A549 (cell line): ENCODE measurements at regions not wholly inside any gene's neighbourhood (a gene's known extent, or its start where the extent isn't known, plus 50 kb on each side); places are given as distances from the start of the nearest gene placed in this dataset.

Experiments used
- ATAC-seq, 2 experiments: fragments of 200-7000 bp in 1 of 2; fragments of >200 bp in 1 of 2; cut with Nextera tagmentation in 1 of 2; cut with Tn5 transposase in 1 of 2; 3 replicates each; pipeline versions ENCODE4 v1.8.0 to v1.9.1; 2018 to 2020; ENCODE audit warnings: mild to moderate bottlenecking in 1 of 2, moderate library complexity in 1 of 2
- CTCF ChIA-PET: fragments of 300-600 bp; sonication (Branson Sonifier 250); formaldehyde crosslinking; extraction: SDS; loops from one replicate; lab custom pipeline; 2021; ENCODE audit warnings: antibody characterized with exemption, inconsistent platforms; lab: Yijun Ruan, JAX
- POLR2A ChIA-PET: fragments of 350-600 bp; formaldehyde crosslinking; extraction: SDS; loops from one replicate; lab custom pipeline; 2021; ENCODE audit warnings: antibody characterized with exemption, inconsistent platforms; lab: Yijun Ruan, JAX
- DNase-seq, 2 experiments: peaks; one replicate each; pipeline versions ENCODE4 v3.0.0 to v3.0.0-alpha.2; 2011 to 2016; ENCODE audit warnings: low read depth in 1 of 2, low spot score in 1 of 2
- FAIRE-seq: peaks from 2 replicates; lab custom pipeline; 2011; peaks lifted over from hg19 to GRCh38; lab: Jason Lieb, UNC
- H3K27ac ChIP-seq, 2 experiments: fragments of >200 bp; sonication (Bioruptor Twin); formaldehyde crosslinking; 3 replicates each; pipeline ENCODE4 v1.5.1; 2016 to 2017
- H3K4me1 ChIP-seq: fragments of >200 bp; sonication (Bioruptor Twin); formaldehyde crosslinking; 3 replicates; pipeline ENCODE4 v1.6.1; 2016
- H3K4me2 ChIP-seq: fragments of >200 bp; sonication (Bioruptor Twin); formaldehyde crosslinking; 3 replicates; pipeline ENCODE4 v1.6.1; 2016
- H3K4me3 ChIP-seq: fragments of >200 bp; sonication (Bioruptor Twin); formaldehyde crosslinking; 3 replicates; pipeline ENCODE4 v1.5.1; 2016
- H3K9me3 ChIP-seq: fragments of >200 bp; sonication (Bioruptor Twin); formaldehyde crosslinking; 3 replicates; pipeline ENCODE4 v1.6.1; 2016
- BHLHE40 ChIP-seq: IDR thresholded peaks from 2 replicates; pipeline ENCODE4 v1.6.1; 2012; ENCODE audit warnings: low read depth, low read length, inconsistent platforms
- CBX2 ChIP-seq: fragments of 200-600 bp; sonication (generic); IDR thresholded peaks from 2 replicates; pipeline ENCODE4 v1.6.1; 2016; ENCODE audit warnings: low read depth, mild to moderate bottlenecking, borderline replicate concordance
- CBX8 ChIP-seq: fragments of 200-600 bp; sonication (generic); IDR thresholded peaks from 2 replicates; pipeline ENCODE4 v1.6.1; 2016
- CHD2 ChIP-seq: fragments of 150-350 bp; IDR thresholded peaks from 2 replicates; pipeline ENCODE4 v1.6.1; 2014; ENCODE audit warnings: low read length; ENCODE audit not compliant: partially characterized antibody
- CHD4 ChIP-seq: fragments of 200-600 bp; sonication (generic); IDR thresholded peaks from 2 replicates; pipeline ENCODE4 v1.6.1; 2016; ENCODE audit warnings: antibody characterized with exemption, mild to moderate bottlenecking, borderline replicate concordance
- EHF ChIP-seq: fragments of 250-450 bp; sonication (Bioruptor Pico); IDR thresholded peaks from 2 replicates; pipeline ENCODE4 v1.5.0; 2020; ENCODE audit warnings: mild to moderate bottlenecking
- EHMT2 ChIP-seq: fragments of 200-600 bp; sonication (generic); IDR thresholded peaks from 2 replicates; pipeline ENCODE4 v1.6.1; 2016; ENCODE audit warnings: antibody characterized with exemption, low read depth, mild to moderate bottlenecking, moderate library complexity
- ELK1 ChIP-seq: fragments of 150-350 bp; IDR thresholded peaks from 2 replicates; pipeline ENCODE4 v1.6.1; 2014; ENCODE audit warnings: low read depth, mild to moderate bottlenecking, low read length
- EP300 ChIP-seq, 2 experiments: fragments of >200 bp; sonication (Bioruptor Twin); formaldehyde crosslinking; IDR thresholded peaks; 2 replicates in 1 of 2; 3 replicates in 1 of 2; pipeline ENCODE4 v1.6.1; 2016 to 2017
- ESRRA ChIP-seq: fragments of 150-350 bp; IDR thresholded peaks from 2 replicates; pipeline ENCODE4 v1.6.1; 2014; ENCODE audit warnings: mild to moderate bottlenecking, low read length, borderline replicate concordance
- FOSL2 ChIP-seq, 2 experiments: fragments of 450-650 bp in 1 of 2; fragments of >200 bp in 1 of 2; sonication (Bioruptor Twin) in 1 of 2; formaldehyde crosslinking; IDR thresholded peaks; 2 replicates each; pipeline versions ENCODE4 v1.5.0 to v1.6.1; 2016 to 2020; ENCODE audit warnings: mild to moderate bottlenecking in 1 of 2, moderate library complexity in 1 of 2
- HES2 ChIP-seq: fragments of >200 bp; sonication (Bioruptor Twin); formaldehyde crosslinking; IDR thresholded peaks from 2 replicates; pipeline ENCODE4 v1.6.1; 2016
- HEYL ChIP-seq: fragments of 250-450 bp; sonication (Bioruptor Pico); IDR thresholded peaks from 2 replicates; pipeline ENCODE4 v1.8.0; 2021; ENCODE audit warnings: mild to moderate bottlenecking, moderate library complexity
- HOXB13 ChIP-seq: fragments of 250-450 bp; sonication (Bioruptor Pico); IDR thresholded peaks from 2 replicates; pipeline ENCODE4 v1.5.0; 2020; ENCODE audit warnings: low read depth, mild to moderate bottlenecking, moderate library complexity
- HOXB5 ChIP-seq: fragments of 250-450 bp; sonication (Bioruptor Pico); IDR thresholded peaks from 2 replicates; pipeline ENCODE4 v1.5.0; 2020; ENCODE audit warnings: mild to moderate bottlenecking, moderate library complexity
- JUNB ChIP-seq: fragments of >200 bp; sonication (Bioruptor Twin); formaldehyde crosslinking; IDR thresholded peaks from 2 replicates; pipeline ENCODE4 v1.6.1; 2016
- KDM1A ChIP-seq: fragments of 200-600 bp; sonication (generic); IDR thresholded peaks from 2 replicates; pipeline ENCODE4 v1.6.1; 2016; ENCODE audit warnings: low read depth, mild to moderate bottlenecking
- MAZ ChIP-seq: fragments of 150-350 bp; IDR thresholded peaks from 2 replicates; pipeline ENCODE4 v1.6.1; 2014; ENCODE audit warnings: antibody characterized with exemption, low read depth, low read length, borderline replicate concordance
- MYC ChIP-seq: IDR thresholded peaks from 2 replicates; pipeline ENCODE4 v1.6.1; 2012; ENCODE audit warnings: mild to moderate bottlenecking, inconsistent platforms, low read length, improper control_type of control experiment, borderline replicate concordance
- NFE2L2 ChIP-seq: fragments of 150-350 bp; conservative IDR thresholded peaks from 2 replicates; pipeline ENCODE4 v1.6.1; 2014; ENCODE audit warnings: low read length
- NPAS2 ChIP-seq: fragments of 250-450 bp; sonication (Bioruptor Pico); IDR thresholded peaks from 2 replicates; pipeline ENCODE4 v1.8.0; 2022; ENCODE audit warnings: mild to moderate bottlenecking, moderate library complexity, borderline replicate concordance
- PBX3 ChIP-seq: IDR thresholded peaks from 2 replicates; pipeline ENCODE4 v1.6.1; 2012
- POLR2AphosphoS2 ChIP-seq: conservative IDR thresholded peaks from 2 replicates; pipeline ENCODE4 v1.6.1; 2012; ENCODE audit warnings: low read length, improper control_type of control experiment, inconsistent platforms
- RAD21 ChIP-seq, 2 experiments: fragments of >200 bp in 1 of 2; sonication (Bioruptor Twin) in 1 of 2; formaldehyde crosslinking in 1 of 2; IDR thresholded peaks in 1 of 2; conservative IDR thresholded peaks in 1 of 2; 2 replicates in 1 of 2; 3 replicates in 1 of 2; pipeline ENCODE4 v1.6.1; 2012 to 2018; ENCODE audit warnings: inconsistent platforms in 1 of 2
- RARB ChIP-seq: fragments of 250-450 bp; sonication (Bioruptor Pico); IDR thresholded peaks from 2 replicates; pipeline ENCODE4 v1.8.0; 2021; ENCODE audit warnings: mild to moderate bottlenecking, moderate library complexity
- RCOR1 ChIP-seq: fragments of 150-350 bp; IDR thresholded peaks from 2 replicates; pipeline ENCODE4 v1.6.1; 2014; ENCODE audit warnings: antibody characterized with exemption, low read length, low read depth
- RFX5 ChIP-seq: fragments of 450-650 bp; IDR thresholded peaks from 2 replicates; pipeline ENCODE4 v1.7.1; 2014; ENCODE audit warnings: antibody characterized with exemption, mild to moderate bottlenecking, moderate library complexity
- SREBF2 ChIP-seq: fragments of 450-650 bp; IDR thresholded peaks from 2 replicates; pipeline ENCODE4 v1.6.1; 2014; ENCODE audit warnings: mild to moderate bottlenecking, moderate library complexity
- TFCP2L1 ChIP-seq: fragments of 250-450 bp; sonication (Bioruptor Pico); IDR thresholded peaks from 2 replicates; pipeline ENCODE4 v1.5.0; 2021; ENCODE audit warnings: mild to moderate bottlenecking
- TP53 ChIP-seq: fragments of 250-450 bp; sonication (Bioruptor Pico); IDR thresholded peaks from 2 replicates; pipeline ENCODE4 v1.5.0; 2021; ENCODE audit warnings: mild to moderate bottlenecking, moderate library complexity
- USF2 ChIP-seq: fragments of 450-650 bp; IDR thresholded peaks from 2 replicates; pipeline ENCODE4 v1.6.1; 2014; ENCODE audit warnings: antibody characterized with exemption
- ZC3H11A ChIP-seq: fragments of 450-650 bp; IDR thresholded peaks from 2 replicates; pipeline ENCODE4 v1.6.1; 2014; ENCODE audit warnings: antibody characterized with exemption, mild to moderate bottlenecking
- ZFP36 ChIP-seq: fragments of 450-650 bp; IDR thresholded peaks from 2 replicates; pipeline ENCODE4 v1.6.1; 2014; ENCODE audit warnings: borderline replicate concordance; ENCODE audit not compliant: partially characterized antibody
- WGBS: methylation state at CpG from one replicate; pipeline ENCODE4 v1.1.6; 2017; ENCODE audit errors: missing lambda C conversion rate; 5-methylcytosine and 5-hydroxymethylcytosine counted together

- no peak for ATAC-seq
- H3K4me2 ChIP-seq, result no peak overlapping the region
- H3K27ac ChIP-seq, result no peak overlapping the region
- FAIRE-seq, result no peak
- WGBS, result 4% methylated on average over 2 of the region's 2 CpGs
- TF ChIP-seq MYC (no peak), CBX2 (no peak), ESRRA (no peak), HOXB13 (no peak), FOSL2 (IDR thresholded peaks at IDR 0.05) (no peak), FOSL2 (CRISPR knock-in tag; IDR thresholded peaks at IDR 0.05) (no peak), MAZ (no peak), RCOR1 (no peak), USF2 (no peak), EHF (no peak), CHD4 (no peak), NPAS2 (CRISPR knock-in tag) (no peak), HES2 (no peak), TFCP2L1 (CRISPR knock-in tag) (no peak), POLR2AphosphoS2 (no peak), EHMT2 (no peak), TP53 (CRISPR knock-in tag) (no peak)
- no peaks in the 10 kb centered on the region for H3K9me3 ChIP-seq
- ChIA-PET POLR2A (no interaction called here), CTCF (no interaction called here)
- no peaks in the 10 kb centered on the region for H3K4me1 ChIP-seq
- H3K4me3 ChIP-seq, result no peak overlapping the region
- DNase-seq, result no peak
Observed at GRCh38 chr16:55212791-55213190, 111.2 kb upstream of the IRX6 start.

GRCh38 chr16:55214412-55214811 lies 109.6 kb upstream of the IRX6 start:
- CTCF ChIA-PET, result interaction anchor here (0.6 to 0.9 kb wide), 2 partner anchors 107 to 1052 kb away, joined by 3 to 4 read pairs; no protein-coding TSS in a partner anchor
- 3% methylated on average over 2 of the region's 2 CpGs for WGBS

GRCh38 chr16:55214974-55215494 lies 109.0 kb upstream of the IRX6 start:
- FAIRE-seq (no peak), DNase-seq (no peak), ATAC-seq (no peak)
- H3K27ac ChIP-seq, result no peak overlapping the region
- H3K4me3 ChIP-seq, result no peak overlapping the region
- H3K9me3 ChIP-seq, result no peaks in the 10 kb centered on the region
- 16% methylated on average over 5 of the region's 5 CpGs for WGBS
- ChIA-PET CTCF (interaction anchor here (0.6 to 0.9 kb wide), 2 partner anchors 108 to 1053 kb away, joined by 3 to 4 read pairs; no protein-coding TSS in a partner anchor), POLR2A (no interaction called here)
- H3K4me2 ChIP-seq, result no peak overlapping the region
- H3K4me1 ChIP-seq, result no peaks in the 10 kb centered on the region
- TF ChIP-seq RAD21 (conservative IDR thresholded peaks at IDR 0.05 in 1 of 2, IDR thresholded peaks at IDR 0.05 in 1 of 2) (no peak), CHD2 (no peak), NFE2L2 (no peak), SREBF2 (no peak), BHLHE40 (no peak), PBX3 (no peak), ZFP36 (no peak), CBX2 (no peak), KDM1A (no peak), JUNB (no peak), ELK1 (no peak)

More at GRCh38 chr16:55214412-55214811, 109.6 kb upstream of the IRX6 start:
- H3K9me3 ChIP-seq, result no peaks in the 10 kb centered on the region
- TF ChIP-seq RAD21 (conservative IDR thresholded peaks at IDR 0.05 in 1 of 2, IDR thresholded peaks at IDR 0.05 in 1 of 2) (no peak), CBX8 (no peak), ZC3H11A (no peak), EP300 (IDR thresholded peaks at IDR 0.05) (no peak), MYC (no peak), HOXB5 (CRISPR knock-in tag) (no peak), RARB (CRISPR knock-in tag) (no peak), RFX5 (no peak), HEYL (CRISPR knock-in tag) (no peak), USF2 (no peak), HES2 (no peak)
- no peaks in the 10 kb centered on the region for H3K4me1 ChIP-seq
- POLR2A ChIA-PET, result no interaction called here
- no peak overlapping the region for H3K4me3 ChIP-seq
- ATAC-seq, result no peak
- no peak overlapping the region for H3K4me2 ChIP-seq
- no peak overlapping the region for H3K27ac ChIP-seq
- no peak for FAIRE-seq
- no peak for DNase-seq
